Lung (tissue), 11 donors: ENCODE measurements at regions not wholly inside any gene's neighbourhood (a gene's known extent, or its start where the extent isn't known, plus 50 kb on each side); places are given as distances from the start of the nearest gene placed in this dataset.
A peak's percentile ranks its signal among the peaks of the same experiment; 100 is the strongest.

Source experiments
- ATAC-seq: fragments of 200-7000 bp; cut with Tn5 transposase; one replicate; pipeline ENCODE4 v1.9.1; 2020; ENCODE audit warnings: moderate number of reproducible peaks; ENCODE audit not compliant: insufficient read depth, low FRiP score
- DNase-seq, 3 donors: peaks; one replicate each; pipeline ENCODE4 v3.0.0-alpha.2; 2013 to 2017
- H3K27ac ChIP-seq, 2 donors: one replicate each; pipeline ENCODE4 v1.5.1; 2013; ENCODE audit warnings: mild to moderate bottlenecking in 2 of 2, moderate library complexity in 2 of 2, control low read depth in 1 of 2, inconsistent platforms in 1 of 2, low read depth in 1 of 2, low read length in 1 of 2
- H3K27me3 ChIP-seq, 3 donors: one replicate each; pipeline ENCODE4 v1.5.1; 2013; ENCODE audit warnings: low read length in 2 of 3; ENCODE audit not compliant: control insufficient read depth in 3 of 3, insufficient read depth in 3 of 3
- H3K36me3 ChIP-seq, 4 donors: one replicate each; pipeline ENCODE4 v1.5.1; 2013; ENCODE audit warnings: low read length in 4 of 4, mild to moderate bottlenecking in 1 of 4, moderate library complexity in 1 of 4; ENCODE audit not compliant: control insufficient read depth in 4 of 4, insufficient read depth in 4 of 4
- H3K4me1 ChIP-seq, 5 donors: one replicate each; pipeline ENCODE4 v1.5.1; 2013; ENCODE audit warnings: low read length in 5 of 5, mild to moderate bottlenecking in 2 of 5, moderate library complexity in 1 of 5; ENCODE audit not compliant: control insufficient read depth in 5 of 5, insufficient read depth in 5 of 5
- H3K4me3 ChIP-seq: one replicate; pipeline ENCODE4 v1.5.1; 2013; ENCODE audit warnings: mild to moderate bottlenecking, control low read depth, moderate library complexity
- H3K9ac ChIP-seq, 2 donors: one replicate each; pipeline ENCODE4 v1.5.1; 2013; ENCODE audit warnings: low read length in 2 of 2, control low read depth in 1 of 2; ENCODE audit not compliant: insufficient read depth in 1 of 2
- H3K9me3 ChIP-seq, 4 donors: one replicate each; pipeline ENCODE4 v1.5.1; 2013; ENCODE audit warnings: low read length in 3 of 4, mild to moderate bottlenecking in 1 of 4, moderate library complexity in 1 of 4; ENCODE audit not compliant: control insufficient read depth in 4 of 4, insufficient read depth in 3 of 4
- CTCF ChIP-seq: IDR thresholded peaks from 2 replicates; pipeline ENCODE4 v1.5.1; 2012; ENCODE audit warnings: mild to moderate bottlenecking; ENCODE audit errors: control extremely low read depth, extremely low read depth
- WGBS, 2 donors: extraction: QIAGEN DNeasy Blood & Tissue Kit; methylation state at CpG; one replicate each; pipeline ENCODE4 v1.1.7; 2013; 5-methylcytosine and 5-hydroxymethylcytosine counted together
- donor health status: control.
- donor health status: control.
- donor health status: Bipolar disorder and iron deficiency.
- donor health status: healthy.
- donor health status: DM: yes; HTN: yes; CAD: no.

- WGBS, 2 donors = 30 to 79% methylated on average over 1 of the region's 1 CpG
- Histone ChIP-seq H3K9ac (no peak overlapping the region), H3K27me3 (no peaks in the 10 kb centered on the region), H3K4me1 (no peaks in the 10 kb centered on the region), H3K9me3 (peaks cover 0 to 11% (median 3%) of the 10 kb centered on the region in 4 donors), H3K36me3 (no peaks in the 10 kb centered on the region), H3K27ac (no peak overlapping the region), H3K4me3 (no peak overlapping the region)
- no peak for TF ChIP-seq CTCF
- ATAC-seq (no peak), DNase-seq (no peak)
Measured at GRCh38 chr7:142364551-142364950, 106.7 kb upstream of the PRSS58 start.

- ATAC-seq (no peak), DNase-seq (no peak)
- Histone ChIP-seq H3K9me3 (peaks cover 0 to 2% (median 0%) of the 10 kb centered on the region in 4 donors), H3K27ac (no peak overlapping the region), H3K4me3 (no peak overlapping the region), H3K36me3 (no peaks in the 10 kb centered on the region), H3K9ac (no peak overlapping the region), H3K27me3 (no peaks in the 10 kb centered on the region), H3K4me1 (no peaks in the 10 kb centered on the region)
- WGBS, 2 donors = 87 to 93% methylated on average over 3 of the region's 3 CpGs
- no peak for TF ChIP-seq CTCF
Measured at GRCh38 chr7:142362349-142362748, 104.5 kb upstream of the PRSS58 start.

- no peak for TF ChIP-seq CTCF
- WGBS, 2 donors = 65 to 69% methylated on average over 8 of the region's 8 CpGs
- H3K4me3 ChIP-seq = no peak overlapping the region
- no peaks in the 10 kb centered on the region for H3K9me3 ChIP-seq
- no peak overlapping the region for H3K27ac ChIP-seq
- H3K27me3 ChIP-seq = no peaks in the 10 kb centered on the region
- no peaks in the 10 kb centered on the region for H3K4me1 ChIP-seq
- ATAC-seq (no peak), DNase-seq (no peak)
- no peak overlapping the region for H3K9ac ChIP-seq
- H3K36me3 ChIP-seq = no peaks in the 10 kb centered on the region
Measured at GRCh38 chr7:142359694-142360279, 101.9 kb upstream of the PRSS58 start.

GRCh38 chr7:142357953-142358520, 100.2 kb upstream of the PRSS58 start:
- no peak overlapping the region for H3K27ac ChIP-seq
- H3K4me3 ChIP-seq = no peak overlapping the region
- TF ChIP-seq CTCF = peak; percentile 26
- ATAC-seq = peak; percentile 67
- H3K4me1 ChIP-seq = no peaks in the 10 kb centered on the region
- H3K9me3 ChIP-seq = no peaks in the 10 kb centered on the region
- WGBS, 2 donors = 8 to 12% methylated on average over 2 of the region's 2 CpGs
- H3K27me3 ChIP-seq = no peaks in the 10 kb centered on the region
- DNase-seq = peak; percentile 21 to 60 (median 60)
- no peaks in the 10 kb centered on the region for H3K36me3 ChIP-seq
- H3K9ac ChIP-seq = no peak overlapping the region
